SK-N-MC (cell line): ENCODE measurements at regions not wholly inside any gene's neighbourhood (a gene's known extent, or its start where the extent isn't known, plus 50 kb on each side); places are given as distances from the start of the nearest gene placed in this dataset.

ENCODE experiments used
- DNase-seq: peaks from one replicate; pipeline ENCODE4 v3.0.0-alpha.2; 2011; ENCODE audit warnings: low read depth, low spot score
- H3K27ac ChIP-seq: fragments of 200-600 bp; sonication (generic); 2 replicates; pipeline ENCODE4 v1.5.1; 2016; ENCODE audit warnings: mixed run types
- H3K36me3 ChIP-seq: fragments of 200-600 bp; sonication (generic); 2 replicates; pipeline ENCODE4 v1.6.1; 2017; ENCODE audit warnings: antibody characterized with exemption, low read length, mixed read lengths; ENCODE audit not compliant: insufficient read depth
- H3K4me3 ChIP-seq: fragments of 200-600 bp; sonication (generic); 2 replicates; pipeline ENCODE4 v1.5.1; 2016
- H3K9ac ChIP-seq: fragments of 200-600 bp; sonication (generic); 2 replicates; pipeline ENCODE4 v1.8.0; 2017; ENCODE audit warnings: mixed run types, mixed read lengths; ENCODE audit not compliant: insufficient read length
- H3K9me3 ChIP-seq: fragments of 200-600 bp; sonication (generic); 2 replicates; pipeline ENCODE4 v1.6.1; 2017; ENCODE audit warnings: low read depth, mild to moderate bottlenecking, antibody characterized with exemption, low read length, moderate library complexity, mixed read lengths
- EZH2 ChIP-seq: fragments of 200-600 bp; sonication (generic); IDR thresholded peaks from one replicate; pipeline ENCODE4 v1.6.1; 2017; ENCODE audit warnings: antibody characterized with exemption
- FOXP2 ChIP-seq: optimal IDR thresholded peaks from 2 replicates; pipeline ENCODE3; 2011; ENCODE audit warnings: mild to moderate bottlenecking, moderate library complexity; ENCODE audit not compliant: insufficient read depth; ENCODE audit errors: extremely low read length, control extremely low read depth
- POLR2AphosphoS5 ChIP-seq: IDR thresholded peaks from 2 replicates; pipeline ENCODE4 v1.6.1; 2012; ENCODE audit warnings: mild to moderate bottlenecking, low read depth, low read length, borderline replicate concordance

- no peak overlapping the region for H3K27ac ChIP-seq
- no peak for DNase-seq
- no peak overlapping the region for H3K4me3 ChIP-seq
Observed at GRCh38 chr20:58141496-58141895, 87.0 kb downstream of the ANKRD60 start.

GRCh38 chr20:58140787-58141425 lies 87.5 kb downstream of the ANKRD60 start:
- H3K9me3 ChIP-seq = no peaks in the 10 kb centered on the region
- no peak overlapping the region for H3K9ac ChIP-seq
- DNase-seq = no peak
- no peak for TF ChIP-seq FOXP2
- no peaks in the 10 kb centered on the region for H3K36me3 ChIP-seq
- H3K4me3 ChIP-seq = no peak overlapping the region
- H3K27ac ChIP-seq = no peak overlapping the region

More at GRCh38 chr20:58141496-58141895, 87.0 kb downstream of the ANKRD60 start:
- no peaks in the 10 kb centered on the region for H3K36me3 ChIP-seq
- TF ChIP-seq POLR2AphosphoS5 = no peak
- no peak for TF ChIP-seq EZH2
- H3K9ac ChIP-seq = no peak overlapping the region
- no peaks in the 10 kb centered on the region for H3K9me3 ChIP-seq

GRCh38 chr20:58139849-58140786 lies 88.3 kb downstream of the ANKRD60 start:
- no peak for DNase-seq
- H3K9me3 ChIP-seq = no peaks in the 10 kb centered on the region

GRCh38 chr20:58138395-58138794 lies 90.1 kb downstream of the ANKRD60 start:
- TF ChIP-seq FOXP2 (no peak), EZH2 (no peak), POLR2AphosphoS5 (no peak)
- no peak for DNase-seq
- H3K9me3 ChIP-seq = no peaks in the 10 kb centered on the region
- no peak overlapping the region for H3K9ac ChIP-seq
- H3K36me3 ChIP-seq = no peaks in the 10 kb centered on the region
- no peak overlapping the region for H3K27ac ChIP-seq
- no peak overlapping the region for H3K4me3 ChIP-seq

More at GRCh38 chr20:58139849-58140786, 88.3 kb downstream of the ANKRD60 start:
- TF ChIP-seq EZH2 (no peak), FOXP2 (no peak), POLR2AphosphoS5 (no peak)
- Histone ChIP-seq H3K27ac (no peak overlapping the region), H3K9ac (no peak overlapping the region), H3K36me3 (no peaks in the 10 kb centered on the region), H3K4me3 (no peak overlapping the region)

GRCh38 chr20:58137651-58138265 lies 90.7 kb downstream of the ANKRD60 start:
- no peak for TF ChIP-seq FOXP2
- Histone ChIP-seq H3K9ac (no peak overlapping the region), H3K27ac (no peak overlapping the region), H3K36me3 (no peaks in the 10 kb centered on the region), H3K4me3 (no peak overlapping the region), H3K9me3 (no peaks in the 10 kb centered on the region)
- DNase-seq = no peak

- Histone ChIP-seq H3K9me3 (no peaks in the 10 kb centered on the region), H3K9ac (no peak overlapping the region), H3K4me3 (no peak overlapping the region), H3K27ac (no peak overlapping the region), H3K36me3 (no peaks in the 10 kb centered on the region)
- no peak for DNase-seq
- TF ChIP-seq EZH2 (no peak), POLR2AphosphoS5 (no peak), FOXP2 (no peak)
Observed at GRCh38 chr20:58137236-58137635, 91.2 kb downstream of the ANKRD60 start.

GRCh38 chr20:58136149-58136484 lies 92.3 kb downstream of the ANKRD60 start:
- H3K36me3 ChIP-seq = no peaks in the 10 kb centered on the region
- H3K27ac ChIP-seq = no peak overlapping the region
- H3K9me3 ChIP-seq = no peaks in the 10 kb centered on the region
- H3K9ac ChIP-seq = no peak overlapping the region
- no peak overlapping the region for H3K4me3 ChIP-seq
- DNase-seq = no peak
- TF ChIP-seq EZH2 = no peak
- TF ChIP-seq POLR2AphosphoS5 = no peak
- no peak for TF ChIP-seq FOXP2

- Histone ChIP-seq H3K4me3 (no peak overlapping the region), H3K27ac (no peak overlapping the region), H3K9me3 (no peaks in the 10 kb centered on the region), H3K36me3 (no peaks in the 10 kb centered on the region), H3K9ac (no peak overlapping the region)
- no peak for TF ChIP-seq FOXP2
- TF ChIP-seq EZH2 = no peak
- no peak for TF ChIP-seq POLR2AphosphoS5
- no peak for DNase-seq
Observed at GRCh38 chr20:58135441-58136148, 92.9 kb downstream of the ANKRD60 start.
